GM12865 (cell line): ENCODE measurements at regions not wholly inside any gene's neighbourhood (a gene's known extent, or its start where the extent isn't known, plus 50 kb on each side); places are given as distances from the start of the nearest gene placed in this dataset.
"Not testable (repeated sequence)": the region's sequence is repeated elsewhere in the genome, so short reads cannot be mapped to it uniquely, and the experiment has no call there.

Source experiments
- DNase-seq: peaks from one replicate; pipeline ENCODE4 v3.0.0; 2010; ENCODE audit warnings: low read depth
- H3K4me3 ChIP-seq: 2 replicates; pipeline ENCODE4 v1.5.1; 2011; ENCODE audit warnings: mild to moderate bottlenecking, low read depth, low read length, control low read depth
- TF ChIP-seq, protein P1 (sequence below): IDR thresholded peaks from 2 replicates; pipeline ENCODE4 v1.5.1; 2011; ENCODE audit warnings: low read length, control low read depth, low read depth, inconsistent platforms; ENCODE audit not compliant: insufficient read depth; ENCODE audit errors: missing control alignments

DNA sequence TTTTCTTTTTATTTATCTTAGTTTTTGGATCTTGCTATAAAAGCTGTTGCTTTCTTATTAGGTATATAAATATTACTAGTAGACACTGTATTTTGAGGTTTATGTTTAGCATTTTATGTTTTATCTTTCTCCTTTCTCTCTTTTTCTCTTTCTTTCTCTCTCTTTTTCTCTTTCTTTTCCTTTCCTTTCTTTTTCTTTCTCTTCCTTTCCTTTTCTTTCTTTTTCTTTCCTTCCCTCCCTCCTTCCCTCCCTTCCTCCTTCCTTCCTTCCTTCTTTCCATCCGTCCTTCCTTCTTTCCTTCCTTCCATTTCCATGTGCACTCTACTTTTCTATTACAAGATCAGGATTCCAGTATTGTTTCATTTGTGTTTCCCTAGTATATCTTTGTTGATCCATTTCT is 814.8 kb downstream of the KCNJ3 start:
- no peak for DNase-seq
- no peak overlapping the region for H3K4me3 ChIP-seq
- TF ChIP-seq, protein P1, sequence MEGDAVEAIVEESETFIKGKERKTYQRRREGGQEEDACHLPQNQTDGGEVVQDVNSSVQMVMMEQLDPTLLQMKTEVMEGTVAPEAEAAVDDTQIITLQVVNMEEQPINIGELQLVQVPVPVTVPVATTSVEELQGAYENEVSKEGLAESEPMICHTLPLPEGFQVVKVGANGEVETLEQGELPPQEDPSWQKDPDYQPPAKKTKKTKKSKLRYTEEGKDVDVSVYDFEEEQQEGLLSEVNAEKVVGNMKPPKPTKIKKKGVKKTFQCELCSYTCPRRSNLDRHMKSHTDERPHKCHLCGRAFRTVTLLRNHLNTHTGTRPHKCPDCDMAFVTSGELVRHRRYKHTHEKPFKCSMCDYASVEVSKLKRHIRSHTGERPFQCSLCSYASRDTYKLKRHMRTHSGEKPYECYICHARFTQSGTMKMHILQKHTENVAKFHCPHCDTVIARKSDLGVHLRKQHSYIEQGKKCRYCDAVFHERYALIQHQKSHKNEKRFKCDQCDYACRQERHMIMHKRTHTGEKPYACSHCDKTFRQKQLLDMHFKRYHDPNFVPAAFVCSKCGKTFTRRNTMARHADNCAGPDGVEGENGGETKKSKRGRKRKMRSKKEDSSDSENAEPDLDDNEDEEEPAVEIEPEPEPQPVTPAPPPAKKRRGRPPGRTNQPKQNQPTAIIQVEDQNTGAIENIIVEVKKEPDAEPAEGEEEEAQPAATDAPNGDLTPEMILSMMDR, result no peak

DNA sequence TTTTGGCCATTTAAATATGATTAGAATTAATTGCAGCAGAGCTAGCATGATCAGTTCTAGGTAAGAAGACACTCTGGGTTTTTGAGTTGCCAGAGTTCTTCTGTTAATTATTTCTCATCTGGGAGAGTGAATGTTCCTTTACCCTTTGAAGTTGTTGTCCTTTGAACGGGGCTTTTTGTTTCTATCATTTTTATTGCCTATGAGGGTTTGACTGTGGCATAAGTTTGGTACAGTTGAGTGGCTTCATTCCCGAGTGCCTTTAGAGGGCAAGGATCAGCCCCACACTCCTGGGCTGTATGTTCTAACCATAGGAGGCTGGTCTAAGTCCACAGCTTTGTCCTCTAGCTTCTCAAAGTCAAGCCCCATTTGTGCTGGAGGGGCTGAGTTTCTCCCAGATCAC is 804.3 kb downstream of the KCNJ3 start:
- no peak overlapping the region for H3K4me3 ChIP-seq
- TF ChIP-seq, protein P1, result no peak
- no peak for DNase-seq

DNA sequence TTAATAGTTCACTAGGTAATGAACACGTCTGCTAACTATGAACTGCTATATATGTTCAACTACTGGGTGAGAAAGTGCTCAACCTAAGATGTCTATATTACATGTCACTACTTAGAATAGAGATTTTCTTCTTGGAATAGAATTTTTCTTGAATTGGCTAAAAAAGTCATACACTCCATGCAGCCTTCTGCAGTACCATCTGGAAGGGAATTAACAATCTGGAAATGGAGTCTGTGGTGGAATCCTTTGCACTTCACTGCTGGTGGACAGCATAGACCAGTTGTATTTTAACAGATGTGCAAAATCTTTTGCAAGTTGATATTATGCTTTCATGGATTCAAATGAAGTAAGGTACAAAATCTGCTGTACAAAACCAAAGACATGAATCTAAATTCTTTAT is 799.6 kb downstream of the KCNJ3 start:
- DNase-seq, result no peak
- TF ChIP-seq, protein P1, result no peak
- no peak overlapping the region for H3K4me3 ChIP-seq

DNA sequence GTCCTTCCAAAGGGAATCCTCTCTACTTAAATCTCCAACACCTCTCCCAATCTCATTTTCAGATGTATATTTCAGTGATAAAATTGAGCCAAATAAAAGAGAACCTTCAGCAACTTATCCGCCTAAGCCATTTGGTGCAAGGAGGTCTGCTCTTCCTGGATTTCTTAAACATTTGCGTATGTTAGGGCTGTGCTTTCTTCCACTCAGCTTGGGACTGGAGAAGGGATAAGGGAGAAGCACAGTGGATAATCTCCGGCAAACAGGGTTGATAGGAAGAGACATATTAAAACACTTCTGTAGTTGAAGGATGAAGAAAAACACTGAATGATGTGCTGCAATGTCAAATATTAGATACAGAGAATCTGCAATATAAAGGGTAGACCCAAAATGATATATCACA is 796.2 kb downstream of the KCNJ3 start:
- DNase-seq, result no peak
- no peak overlapping the region for H3K4me3 ChIP-seq
- TF ChIP-seq, protein P1, result no peak

DNA sequence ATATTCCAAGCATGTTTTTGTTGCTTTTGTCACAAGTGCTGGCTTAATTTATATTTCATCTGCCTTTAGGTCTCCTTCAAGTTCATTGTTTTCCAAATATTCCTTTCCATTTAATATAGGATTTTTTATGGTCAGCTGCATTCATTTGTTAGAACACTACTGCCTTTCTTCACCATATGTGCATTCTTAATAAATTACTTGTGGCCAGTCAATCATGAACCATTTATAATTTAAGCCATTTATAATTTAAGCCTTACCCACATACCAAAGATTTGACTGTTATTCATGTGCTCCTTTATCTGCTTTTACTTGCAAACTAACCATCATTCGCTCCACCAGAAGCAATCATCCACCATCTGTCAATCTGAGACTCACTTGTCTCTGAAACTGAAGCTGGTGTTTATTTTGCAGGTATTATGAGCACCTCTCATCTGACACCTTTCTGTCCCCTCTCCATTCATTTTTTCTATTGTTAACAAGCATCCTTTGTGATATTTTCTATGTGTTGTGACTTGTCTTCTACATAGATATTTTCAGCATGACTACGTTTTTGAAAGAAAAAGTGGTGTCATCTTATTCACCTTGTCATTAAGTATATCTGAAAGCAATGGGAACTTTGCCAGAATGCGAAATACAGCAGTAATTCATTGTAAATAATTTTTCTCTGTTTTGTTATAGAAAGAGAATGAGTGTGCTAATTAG is 786.8 kb downstream of the KCNJ3 start:
- no peak overlapping the region for H3K4me3 ChIP-seq
- no peak for DNase-seq
- TF ChIP-seq, protein P1, result no peak

DNA sequence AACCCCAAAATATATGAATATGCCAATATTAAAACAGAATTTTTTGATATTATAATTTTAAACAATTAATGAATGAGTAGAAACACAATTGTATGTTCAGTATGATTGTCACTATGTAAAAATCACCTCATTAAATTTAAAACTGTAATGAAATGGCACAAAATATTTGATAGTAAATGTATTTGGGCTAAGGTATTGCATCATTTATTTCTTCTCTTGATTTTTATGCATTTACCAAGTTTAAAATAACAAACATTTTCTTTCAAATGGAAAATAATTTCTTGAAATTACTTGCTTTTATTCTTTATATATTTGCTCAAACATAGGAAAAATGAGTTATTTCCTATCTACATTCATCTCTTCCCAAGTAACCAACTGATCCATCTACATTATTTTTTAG is 782.6 kb downstream of the KCNJ3 start:
- TF ChIP-seq, protein P1, result no peak
- no peak for DNase-seq
- H3K4me3 ChIP-seq, result no peak overlapping the region

DNA sequence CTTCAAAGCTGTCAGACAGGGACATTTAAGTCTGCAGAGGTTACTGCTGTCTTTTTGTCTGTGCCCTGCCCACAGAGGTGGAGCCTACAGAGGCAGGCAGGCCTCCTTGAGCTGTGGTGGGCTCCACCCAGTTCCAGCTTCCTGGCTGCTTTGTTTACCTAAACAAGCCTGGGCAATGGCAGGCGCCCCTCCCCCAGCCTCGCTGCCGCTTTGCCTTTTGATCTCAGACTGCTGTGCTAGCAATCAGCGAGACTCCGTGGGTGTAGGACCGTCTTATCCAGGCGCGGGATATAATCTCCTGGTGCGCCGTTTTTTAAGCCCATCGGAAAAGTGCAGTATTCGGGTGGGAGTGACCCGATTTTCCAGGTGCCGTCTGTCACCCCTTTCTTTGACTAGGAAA is 773.5 kb downstream of the KCNJ3 start:
- H3K4me3 ChIP-seq, DNase-seq: not testable (repeated sequence)
